Panc1 (cell line): ENCODE measurements at regions not wholly inside any gene's neighbourhood (a gene's known extent, or its start where the extent isn't known, plus 50 kb on each side); places are given as distances from the start of the nearest gene placed in this dataset.

Experiments used
- ATAC-seq: fragments of 200-7000 bp; cut with Tn5 transposase; 2 replicates; pipeline ENCODE4 v1.9.1; 2020; ENCODE audit warnings: mild to moderate bottlenecking, moderate library complexity
- BruUV-seq: library from RNA; stranded (reverse); fragments of 400-500 nt; replicated peaks from 2 replicates; lab custom pipeline; 2021; lab: Mats Ljungman, UMichigan
- CTCF ChIA-PET: fragments of 300-600 bp; sonication (Branson Sonifier 250); formaldehyde crosslinking; loops from one replicate; lab custom pipeline; 2022; ENCODE audit warnings: antibody characterized with exemption; lab: Charles Lee
- POLR2A ChIA-PET: fragments of 300-600 bp; sonication (Branson Sonifier 250); formaldehyde crosslinking; loops from one replicate; lab custom pipeline; 2022; ENCODE audit warnings: antibody characterized with exemption; lab: Charles Lee
- DNase-seq: peaks from one replicate; pipeline ENCODE4 v3.0.0-alpha.2; 2010; ENCODE audit warnings: low read depth, low spot score
- H3K27ac ChIP-seq: 2 replicates; pipeline ENCODE4 v1.5.1; 2011; ENCODE audit warnings: mild to moderate bottlenecking, low read length, inconsistent platforms
- H3K27me3 ChIP-seq: fragments of 200-500 bp; sonication (Bioruptor generic); 2 replicates; pipeline ENCODE4 v1.6.0; 2014; ENCODE audit warnings: low read length, inconsistent platforms; ENCODE audit not compliant: control insufficient read depth, insufficient read depth
- H3K36me3 ChIP-seq: fragments of 200-500 bp; sonication (Bioruptor generic); 2 replicates; pipeline ENCODE4 v1.5.1; 2014; ENCODE audit warnings: inconsistent platforms, mild to moderate bottlenecking, low read length, moderate library complexity; ENCODE audit not compliant: control insufficient read depth, insufficient read depth
- H3K4me1 ChIP-seq: 2 replicates; pipeline ENCODE4 v1.5.1; 2011; ENCODE audit warnings: inconsistent platforms, mild to moderate bottlenecking, low read length, moderate library complexity; ENCODE audit not compliant: control insufficient read depth, insufficient read depth
- H3K4me3 ChIP-seq, 2 experiments: 2 replicates each; pipeline ENCODE4 v1.5.1; 2011 to 2012; ENCODE audit warnings: low read depth in 2 of 2, low read length in 2 of 2, mild to moderate bottlenecking in 2 of 2, inconsistent platforms in 1 of 2, moderate library complexity in 1 of 2
- H3K9me3 ChIP-seq: fragments of 200-500 bp; sonication (Bioruptor generic); 2 replicates; pipeline ENCODE4 v1.5.1; 2014; ENCODE audit warnings: low read depth, mild to moderate bottlenecking, inconsistent platforms, low read length, moderate library complexity; ENCODE audit not compliant: control insufficient read depth, insufficient read depth
- CTCF ChIP-seq: fragments of 450-650 bp; IDR thresholded peaks from 2 replicates; pipeline ENCODE4 v1.5.1; 2017; ENCODE audit warnings: mild to moderate bottlenecking
- POLR2AphosphoS5 ChIP-seq: IDR thresholded peaks from 2 replicates; pipeline ENCODE4 v1.6.1; 2012; ENCODE audit warnings: mild to moderate bottlenecking, low read depth, low read length, moderate library complexity
- SIN3A ChIP-seq: IDR thresholded peaks from 2 replicates; pipeline ENCODE4 v1.6.1; 2012; ENCODE audit warnings: low read depth, mild to moderate bottlenecking, low read length, moderate library complexity, borderline replicate concordance; ENCODE audit not compliant: insufficient read depth
- TCF7L2 ChIP-seq: IDR thresholded peaks from 2 replicates; pipeline ENCODE4 v1.6.1; 2011; ENCODE audit warnings: mild to moderate bottlenecking, low read depth, low read length, inconsistent platforms
- in situ Hi-C: cut with HindIII; loops from 2 replicates; pipeline ENCODE4 v1.10.0; 2016; ENCODE audit warnings: low sequenced_read_pairs, low pct_unique_long_range_greater_than_20kb
- intact Hi-C: fragments of 100-400 bp; cut with micrococcal nuclease; formaldehyde crosslinking; loops from one replicate; pipeline ENCODE4 v1.10.0; 2022; ENCODE audit not compliant: unreplicated experiment
- TF ChIP-seq, protein P1 (sequence below), 2 experiments: IDR thresholded peaks; 2 replicates each; pipeline ENCODE4 v1.6.1; 2011 to 2012; ENCODE audit warnings: low read depth in 2 of 2, control low read depth in 1 of 2, low read length in 1 of 2, mild to moderate bottlenecking in 1 of 2, moderate library complexity in 1 of 2; ENCODE audit not compliant: insufficient read depth in 1 of 2

GRCh38 chr6:132964101-132964867 lies 149.9 kb downstream of the RPS12 start:
- intact Hi-C loops (loop anchor here (5.0 kb wide), 1 partner anchor 132 kb away; no protein-coding TSS in a partner anchor), in situ Hi-C loops (no loop called here)
- H3K4me1 ChIP-seq = no peaks in the 10 kb centered on the region
- ChIA-PET CTCF (no interaction called here), POLR2A (no interaction called here)
- ATAC-seq (no peak), DNase-seq (no peak)
- H3K27ac ChIP-seq = no peak overlapping the region
- H3K36me3 ChIP-seq = no peaks in the 10 kb centered on the region
- H3K9me3 ChIP-seq = no peaks in the 10 kb centered on the region
- no peak overlapping the region for H3K4me3 ChIP-seq
- TF ChIP-seq TCF7L2 (no peak), SIN3A (no peak), POLR2AphosphoS5 (no peak), CTCF (no peak)
- TF ChIP-seq, protein P1, sequence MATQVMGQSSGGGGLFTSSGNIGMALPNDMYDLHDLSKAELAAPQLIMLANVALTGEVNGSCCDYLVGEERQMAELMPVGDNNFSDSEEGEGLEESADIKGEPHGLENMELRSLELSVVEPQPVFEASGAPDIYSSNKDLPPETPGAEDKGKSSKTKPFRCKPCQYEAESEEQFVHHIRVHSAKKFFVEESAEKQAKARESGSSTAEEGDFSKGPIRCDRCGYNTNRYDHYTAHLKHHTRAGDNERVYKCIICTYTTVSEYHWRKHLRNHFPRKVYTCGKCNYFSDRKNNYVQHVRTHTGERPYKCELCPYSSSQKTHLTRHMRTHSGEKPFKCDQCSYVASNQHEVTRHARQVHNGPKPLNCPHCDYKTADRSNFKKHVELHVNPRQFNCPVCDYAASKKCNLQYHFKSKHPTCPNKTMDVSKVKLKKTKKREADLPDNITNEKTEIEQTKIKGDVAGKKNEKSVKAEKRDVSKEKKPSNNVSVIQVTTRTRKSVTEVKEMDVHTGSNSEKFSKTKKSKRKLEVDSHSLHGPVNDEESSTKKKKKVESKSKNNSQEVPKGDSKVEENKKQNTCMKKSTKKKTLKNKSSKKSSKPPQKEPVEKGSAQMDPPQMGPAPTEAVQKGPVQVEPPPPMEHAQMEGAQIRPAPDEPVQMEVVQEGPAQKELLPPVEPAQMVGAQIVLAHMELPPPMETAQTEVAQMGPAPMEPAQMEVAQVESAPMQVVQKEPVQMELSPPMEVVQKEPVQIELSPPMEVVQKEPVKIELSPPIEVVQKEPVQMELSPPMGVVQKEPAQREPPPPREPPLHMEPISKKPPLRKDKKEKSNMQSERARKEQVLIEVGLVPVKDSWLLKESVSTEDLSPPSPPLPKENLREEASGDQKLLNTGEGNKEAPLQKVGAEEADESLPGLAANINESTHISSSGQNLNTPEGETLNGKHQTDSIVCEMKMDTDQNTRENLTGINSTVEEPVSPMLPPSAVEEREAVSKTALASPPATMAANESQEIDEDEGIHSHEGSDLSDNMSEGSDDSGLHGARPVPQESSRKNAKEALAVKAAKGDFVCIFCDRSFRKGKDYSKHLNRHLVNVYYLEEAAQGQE (IDR thresholded peaks at IDR 0.05; ENCODE audit: insufficient read depth in 1 of 2, low read depth in 2 of 2, low read length in 1 of 2) = no peak
- no TSS peak for BruUV-seq
- no peaks in the 10 kb centered on the region for H3K27me3 ChIP-seq

GRCh38 chr6:132964868-132965382 lies 150.6 kb downstream of the RPS12 start:
- Histone ChIP-seq H3K36me3 (no peaks in the 10 kb centered on the region), H3K4me3 (no peak overlapping the region), H3K27ac (no peak overlapping the region), H3K9me3 (no peaks in the 10 kb centered on the region), H3K27me3 (no peaks in the 10 kb centered on the region), H3K4me1 (no peaks in the 10 kb centered on the region)
- intact Hi-C loops = loop anchor here (5.0 kb wide), 1 partner anchor 133 kb away; no protein-coding TSS in a partner anchor
- DNase-seq (no peak), ATAC-seq (no peak)
- TF ChIP-seq POLR2AphosphoS5 = no peak
- no peak for TF ChIP-seq CTCF
- TF ChIP-seq SIN3A = no peak
- TF ChIP-seq, protein P1 (IDR thresholded peaks at IDR 0.05; ENCODE audit: insufficient read depth in 1 of 2, low read depth in 2 of 2, low read length in 1 of 2) = no peak
- TF ChIP-seq TCF7L2 = no peak
- CTCF ChIA-PET = no interaction called here
- POLR2A ChIA-PET = no interaction called here
- in situ Hi-C loops = no loop called here
- BruUV-seq = no TSS peak
